Fibroblast of mammary gland (primary cell): ENCODE measurements at regions not wholly inside any gene's neighbourhood (a gene's known extent, or its start where the extent isn't known, plus 50 kb on each side); places are given as distances from the start of the nearest gene placed in this dataset.

Experiments used
- DNase-seq: peaks from one replicate; pipeline ENCODE4 v3.0.0-alpha.2; 2010; ENCODE audit warnings: low read depth
- H3K4me3 ChIP-seq: 2 replicates; pipeline ENCODE4 v1.5.1; 2011; ENCODE audit warnings: low read depth, mild to moderate bottlenecking, low read length, moderate library complexity; ENCODE audit not compliant: control insufficient read depth
- CTCF ChIP-seq: conservative IDR thresholded peaks from 2 replicates; pipeline ENCODE4 v1.5.1; 2011; ENCODE audit warnings: low read depth, low read length, inconsistent platforms; ENCODE audit not compliant: control insufficient read depth, insufficient read depth

- DNase-seq: no peak
- no peak overlapping the region for H3K4me3 ChIP-seq
- no peak for TF ChIP-seq CTCF
Observed at GRCh38 chr6:22656706-22657351, 87.5 kb downstream of the HDGFL1 start.

GRCh38 chr6:22657352-22657980, 88.1 kb downstream of the HDGFL1 start:
- TF ChIP-seq CTCF: no peak
- no peak overlapping the region for H3K4me3 ChIP-seq
- no peak for DNase-seq

DNA sequence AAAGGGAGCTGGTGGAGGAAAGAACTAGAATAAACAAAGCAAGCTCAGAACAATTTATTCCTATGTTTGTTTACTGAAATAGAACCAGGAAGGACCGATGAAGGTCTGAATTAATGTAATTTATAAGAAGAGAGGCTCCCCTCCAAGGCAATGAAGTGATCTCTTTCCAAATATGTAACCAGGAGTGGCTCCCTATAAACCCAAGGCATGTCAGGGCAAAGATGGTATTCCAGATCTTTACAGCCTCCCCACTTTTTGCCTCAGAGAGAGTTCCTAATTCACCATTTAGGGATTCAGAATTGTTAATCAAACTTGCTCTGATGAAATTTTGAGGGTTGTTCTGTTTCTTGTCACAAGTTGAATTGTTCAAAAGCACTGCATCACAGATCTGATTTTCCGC, 88.8 kb downstream of the HDGFL1 start:
- no peak for DNase-seq
- H3K4me3 ChIP-seq: no peak overlapping the region
- no peak for TF ChIP-seq CTCF

GRCh38 chr6:22658934-22659333, 89.6 kb downstream of the HDGFL1 start:
- no peak overlapping the region for H3K4me3 ChIP-seq
- TF ChIP-seq CTCF: no peak
- DNase-seq: no peak

DNA sequence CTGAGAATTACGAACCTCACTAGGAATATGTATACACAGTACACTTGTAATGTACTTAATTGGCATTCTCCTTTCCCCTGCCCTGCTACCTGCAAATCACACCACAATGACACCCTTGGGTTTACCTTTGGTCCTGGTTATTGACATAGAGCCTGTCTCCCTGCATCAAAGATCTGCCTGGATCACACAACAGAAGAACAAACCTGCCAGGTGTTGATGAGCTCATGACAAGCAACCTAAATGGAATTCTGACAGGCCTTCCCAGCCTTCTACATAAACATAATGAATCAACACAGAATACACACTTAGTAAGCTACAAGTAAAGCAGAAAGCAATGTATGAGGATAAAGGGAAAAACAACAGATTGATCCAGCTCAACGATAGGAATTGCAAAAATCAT, 95.6 kb downstream of the HDGFL1 start:
- H3K4me3 ChIP-seq: no peak overlapping the region
- no peak for DNase-seq
- no peak for TF ChIP-seq CTCF

DNA sequence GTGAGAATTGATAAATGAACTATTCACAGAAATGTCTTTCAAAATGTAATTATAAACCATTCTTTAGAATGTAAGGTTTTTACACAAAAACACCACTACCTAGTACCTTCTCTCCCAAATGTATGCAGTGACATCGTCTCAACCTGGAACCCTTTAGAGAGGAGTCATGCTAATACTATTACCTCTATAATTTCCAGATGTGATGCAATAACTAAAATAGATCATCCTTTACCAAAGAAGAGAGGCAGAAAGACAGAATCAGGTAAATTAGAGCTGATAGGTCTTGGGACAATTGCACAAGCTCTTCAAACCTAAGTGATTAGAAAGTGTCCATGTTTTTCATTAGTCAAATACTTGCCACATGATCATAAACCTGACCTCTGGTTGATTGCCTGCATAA, 96.7 kb downstream of the HDGFL1 start:
- H3K4me3 ChIP-seq: no peak overlapping the region
- TF ChIP-seq CTCF: no peak
- no peak for DNase-seq

- no peak overlapping the region for H3K4me3 ChIP-seq
- DNase-seq: no peak
- TF ChIP-seq CTCF: no peak
Observed at GRCh38 chr6:22666586-22666985, 97.2 kb downstream of the HDGFL1 start.
